ENCODE measurements at regions not wholly inside any gene's neighbourhood (a gene's known extent, or its start where the extent isn't known, plus 50 kb on each side); places are given as distances from the start of the nearest gene placed in this dataset.

DNA sequence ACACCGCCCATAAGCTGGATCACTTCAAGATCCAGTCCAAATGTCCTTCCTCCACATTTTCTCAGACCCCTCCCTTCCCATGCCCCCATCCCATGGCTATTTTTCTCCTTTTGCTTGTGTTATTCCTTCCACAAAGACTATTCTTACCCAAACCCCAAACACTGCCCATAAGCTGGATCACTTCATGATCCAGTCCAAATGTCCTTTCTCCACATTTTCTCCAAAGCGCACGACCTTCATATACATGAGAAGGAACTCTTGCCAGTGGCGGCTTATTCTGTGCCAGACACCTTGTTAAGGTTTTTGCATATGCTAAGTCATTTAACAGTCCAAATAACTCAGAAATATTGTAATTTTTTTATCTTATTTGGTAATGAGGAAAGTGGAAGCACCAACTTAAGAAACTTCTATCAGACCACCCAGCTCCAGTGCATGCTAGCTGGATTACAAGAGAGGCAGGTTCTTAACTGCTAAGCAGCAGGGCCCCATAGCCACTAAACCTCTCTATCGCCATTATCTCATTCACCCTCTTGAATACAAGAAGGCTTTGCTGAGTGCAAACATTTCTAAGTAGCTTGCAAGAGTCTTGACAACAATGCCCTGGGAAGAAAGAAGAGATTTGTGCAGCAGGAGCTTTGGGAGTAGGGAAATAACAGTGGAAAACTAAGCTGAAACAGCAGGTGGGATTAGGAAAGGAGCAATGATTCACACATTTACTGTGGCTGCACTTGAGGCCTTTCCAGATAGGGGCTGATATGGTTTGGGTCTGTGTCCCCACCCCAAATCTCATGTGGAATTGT lies 428.2 kb upstream of the MAF start:
- no peak for TF ChIP-seq POLR2A (IDR thresholded peaks at IDR 0.05)
- TF ChIP-seq EP300 (IDR thresholded peaks at IDR 0.05) = no peak
- no peak for TF ChIP-seq CTCF (IDR thresholded peaks at IDR 0.05)
